IMR-90 (cell line): ENCODE measurements at regions not wholly inside any gene's neighbourhood (a gene's known extent, or its start where the extent isn't known, plus 50 kb on each side); places are given as distances from the start of the nearest gene placed in this dataset.

Experiments
- ATAC-seq: fragments of 200-7000 bp; cut with Tn5 transposase; 2 replicates; pipeline ENCODE4 v1.9.1; 2020; ENCODE audit warnings: low read depth, mild to moderate bottlenecking, moderate library complexity
- BruUV-seq: library from RNA; stranded (reverse); fragments of 400-500 nt; replicated peaks from 2 replicates; lab custom pipeline; 2021; lab: Mats Ljungman, UMichigan
- CTCF ChIA-PET: fragments of 300-600 bp; formaldehyde crosslinking; extraction: SDS; loops from one replicate; lab custom pipeline; 2021; ENCODE audit warnings: antibody characterized with exemption; lab: Yijun Ruan, JAX
- POLR2A ChIA-PET: fragments of 300-600 bp; sonication (Branson Sonifier 250); formaldehyde crosslinking; loops from one replicate; lab custom pipeline; 2022; ENCODE audit warnings: antibody characterized with exemption; ENCODE audit not compliant: unreplicated experiment; lab: Charles Lee
- DNase-seq: peaks from one replicate; pipeline ENCODE4 v3.0.0; 2013
- H2AFZ ChIP-seq: replicated peaks from 2 replicates; pipeline ENCODE3; 2013; ENCODE audit warnings: low read length, mild to moderate bottlenecking; ENCODE audit not compliant: poor library complexity
- H2AK5ac ChIP-seq: 2 replicates; pipeline ENCODE4 v1.6.1; 2013; ENCODE audit warnings: low read depth, low read length, inconsistent platforms
- H2AK9ac ChIP-seq: replicated peaks from 2 replicates; pipeline ENCODE3; 2013; ENCODE audit warnings: mild to moderate bottlenecking, low read depth, low read length, moderate library complexity; ENCODE audit not compliant: poor library complexity
- H2BK120ac ChIP-seq: 2 replicates; pipeline ENCODE4 v1.6.1; 2013; ENCODE audit warnings: low read depth, low read length, inconsistent platforms
- H2BK15ac ChIP-seq: 3 replicates; pipeline ENCODE4 v1.6.1; 2013; ENCODE audit warnings: low read depth, low read length, inconsistent platforms
- H2BK20ac ChIP-seq: 2 replicates; pipeline ENCODE4 v1.6.1; 2013; ENCODE audit warnings: low read depth, mild to moderate bottlenecking, inconsistent platforms, low read length, moderate library complexity
- H2BK5ac ChIP-seq: 2 replicates; pipeline ENCODE4 v1.6.1; 2013; ENCODE audit warnings: mild to moderate bottlenecking, low read depth, low read length, inconsistent platforms; ENCODE audit not compliant: poor library complexity, severe bottlenecking
- H3K14ac ChIP-seq: replicated peaks from 2 replicates; pipeline ENCODE4 v1.6.1; 2013; ENCODE audit warnings: low read depth, low read length, inconsistent platforms
- H3K18ac ChIP-seq: 2 replicates; pipeline ENCODE4 v1.6.1; 2013; ENCODE audit warnings: low read depth, low read length, control low read depth
- H3K23ac ChIP-seq: 2 replicates; pipeline ENCODE4 v1.6.1; 2013; ENCODE audit warnings: low read depth, low read length, inconsistent platforms
- H3K27ac ChIP-seq: 2 replicates; pipeline ENCODE4 v1.5.1; 2013; ENCODE audit warnings: mild to moderate bottlenecking, control low read depth, low read length; ENCODE audit not compliant: insufficient read depth
- H3K27me3 ChIP-seq: 2 replicates; pipeline ENCODE4 v1.6.1; 2013; ENCODE audit warnings: low read length; ENCODE audit not compliant: control insufficient read depth, insufficient read depth
- H3K36me3 ChIP-seq: 2 replicates; pipeline ENCODE4 v1.6.1; 2013; ENCODE audit warnings: low read length, mixed read lengths; ENCODE audit not compliant: control insufficient read depth, insufficient read depth
- H3K4ac ChIP-seq: 2 replicates; pipeline ENCODE4 v1.6.1; 2013; ENCODE audit warnings: low read depth, low read length, inconsistent platforms
- H3K4me1 ChIP-seq: 2 replicates; pipeline ENCODE4 v1.6.1; 2013; ENCODE audit warnings: low read length, mixed read lengths; ENCODE audit not compliant: control insufficient read depth, insufficient read depth
- H3K4me2 ChIP-seq: 2 replicates; pipeline ENCODE4 v1.6.1; 2013; ENCODE audit warnings: low read depth, mild to moderate bottlenecking, control low read depth, low read length, moderate library complexity
- H3K4me3 ChIP-seq: 2 replicates; pipeline ENCODE4 v1.5.1; 2013; ENCODE audit warnings: low read depth, mild to moderate bottlenecking, control low read depth, low read length, moderate library complexity; ENCODE audit not compliant: insufficient read depth
- H3K56ac ChIP-seq: 2 replicates; pipeline ENCODE4 v1.6.1; 2013; ENCODE audit warnings: low read length, inconsistent platforms; ENCODE audit not compliant: insufficient read depth; ENCODE audit errors: extremely low read depth
- H3K79me1 ChIP-seq, 2 experiments: 2 replicates each; pipeline ENCODE4 v1.6.1; 2013; ENCODE audit warnings: low read length in 2 of 2, inconsistent platforms in 1 of 2, low read depth in 1 of 2
- H3K9ac ChIP-seq: 2 replicates; pipeline ENCODE4 v1.6.1; 2013; ENCODE audit warnings: low read depth, low read length, control low read depth
- H3K9me1 ChIP-seq: 2 replicates; pipeline ENCODE4 v1.6.1; 2013; ENCODE audit warnings: low read length, inconsistent platforms; ENCODE audit not compliant: insufficient read depth
- H3K9me3 ChIP-seq: 2 replicates; pipeline ENCODE4 v1.6.1; 2013; ENCODE audit warnings: low read length; ENCODE audit not compliant: control insufficient read depth, insufficient read depth
- H4K20me1 ChIP-seq: 2 replicates; pipeline ENCODE4 v1.6.1; 2013; ENCODE audit warnings: low read length, inconsistent platforms; ENCODE audit not compliant: insufficient read depth
- H4K5ac ChIP-seq: 2 replicates; pipeline ENCODE4 v1.6.1; 2013; ENCODE audit warnings: mild to moderate bottlenecking, low read depth, low read length, control low read depth
- H4K8ac ChIP-seq, 2 experiments: 2 replicates each; pipeline ENCODE4 v1.6.1; 2013; ENCODE audit warnings: low read depth in 2 of 2, low read length in 2 of 2, control low read depth in 1 of 2, inconsistent platforms in 1 of 2
- H4K91ac ChIP-seq: 2 replicates; pipeline ENCODE4 v1.6.1; 2013; ENCODE audit warnings: low read depth, low read length, inconsistent platforms; ENCODE audit not compliant: insufficient read depth
- CHD1 ChIP-seq: IDR thresholded peaks from 2 replicates; pipeline ENCODE4 v1.6.1; 2012; ENCODE audit warnings: low read depth, low read length, improper control_type of control experiment
- FOS ChIP-seq: fragments of 150-350 bp; IDR thresholded peaks from 2 replicates; pipeline ENCODE4 v1.6.1; 2016; ENCODE audit warnings: low read depth, low read length
- POLR2A ChIP-seq: IDR thresholded peaks from 2 replicates; pipeline ENCODE4 v1.6.1; 2012; ENCODE audit warnings: mild to moderate bottlenecking, low read depth, low read length
- RFX5 ChIP-seq: IDR thresholded peaks from 2 replicates; pipeline ENCODE4 v1.8.0; 2012; ENCODE audit warnings: low read depth, mild to moderate bottlenecking, low read length, moderate library complexity
- WGBS, 2 experiments: methylation state at CpG; one replicate each; pipeline versions ENCODE4 v1.1.5 to v1.1.7; 2013; ENCODE audit warnings: missing lambda C conversion rate in 2 of 2; ENCODE audit not compliant: insufficient read length in 1 of 2; ENCODE audit errors: extremely low coverage in 2 of 2; 5-methylcytosine and 5-hydroxymethylcytosine counted together
- dilution Hi-C: fragments of 300-500 bp; cut with HindIII; formaldehyde crosslinking; loops from one replicate; pipeline ENCODE4 v1.14.3; 2018; ENCODE audit warnings: low sequenced_read_pairs; ENCODE audit not compliant: unreplicated experiment
- in situ Hi-C: fragments of 300-500 bp; cut with MboI; formaldehyde crosslinking; loops from 3 replicates; pipeline ENCODE4 v1.14.3; 2019; ENCODE audit warnings: low sequenced_read_pairs, inconsistent platforms, mixed read lengths
- intact Hi-C: fragments of 100-400 bp; cut with micrococcal nuclease; formaldehyde crosslinking; loops from 2 replicates; pipeline ENCODE4 v1.10.0; 2022
- TF ChIP-seq, protein P1 (sequence below): fragments of 150-350 bp; IDR thresholded peaks from 2 replicates; pipeline ENCODE4 v1.6.1; 2016; ENCODE audit warnings: low read depth, mild to moderate bottlenecking, low read length, moderate library complexity, borderline replicate concordance

DNA sequence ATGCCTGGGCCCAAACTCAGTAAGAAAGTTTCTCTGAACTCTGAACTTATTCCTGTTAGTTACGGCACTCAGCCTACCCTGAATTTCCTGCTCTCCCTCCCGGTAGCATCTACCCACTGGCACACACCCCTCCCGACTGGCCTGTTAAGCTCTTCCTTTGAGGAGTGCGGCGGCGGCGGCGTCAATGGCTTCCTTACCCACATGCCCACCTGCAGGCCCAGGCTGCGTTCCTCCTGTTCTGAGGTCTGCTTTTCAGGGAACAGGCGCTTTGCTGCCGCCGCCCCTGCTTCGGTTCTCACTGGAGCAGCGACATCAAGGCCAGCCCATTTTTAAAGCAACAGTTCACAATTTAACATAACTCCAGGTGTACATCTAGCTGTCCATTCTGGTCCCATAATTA is 432.4 kb downstream of the DCDC2C start:
- no peak overlapping the region for H2BK120ac ChIP-seq
- H3K18ac ChIP-seq, result no peak overlapping the region
- no peak overlapping the region for H3K23ac ChIP-seq
- no peak overlapping the region for H3K9ac ChIP-seq
- in situ Hi-C loops (no loop called here), dilution Hi-C loops (no loop called here), intact Hi-C loops (loop anchor here (1.0 kb wide), 1 partner anchor 13 kb away; no protein-coding TSS in a partner anchor)
- no peak overlapping the region for H2BK5ac ChIP-seq
- H3K79me1 ChIP-seq, result no peaks in the 10 kb centered on the region
- H2AK5ac ChIP-seq, result no peak overlapping the region
- peaks cover 21% of the 10 kb centered on the region for H3K9me3 ChIP-seq
- no peaks in the 10 kb centered on the region for H3K9me1 ChIP-seq
- H3K4me1 ChIP-seq, result no peaks in the 10 kb centered on the region
- H3K4ac ChIP-seq, result no peak overlapping the region
- POLR2A ChIA-PET, result no interaction called here
- CTCF ChIA-PET, result no interaction called here
- no peak overlapping the region for H4K91ac ChIP-seq
- no peak overlapping the region for H4K8ac ChIP-seq
- no peak overlapping the region for H3K27ac ChIP-seq
- H2AFZ ChIP-seq, result no peak overlapping the region
- H2BK15ac ChIP-seq, result no peak overlapping the region
- H4K20me1 ChIP-seq, result no peaks in the 10 kb centered on the region
- H2AK9ac ChIP-seq, result no peak overlapping the region
- WGBS, 2 experiments, result 82% methylated on average over 6 of the region's 14 CpGs; no CpG with 5 or more reads in 1 of the 2 experiments
- DNase-seq (no peak), ATAC-seq (no peak)
- H2BK20ac ChIP-seq, result no peak overlapping the region
- no peak overlapping the region for H3K4me2 ChIP-seq
- BruUV-seq, result no TSS peak
- no peak overlapping the region for H3K4me3 ChIP-seq
- TF ChIP-seq RFX5 (no peak), FOS (no peak), POLR2A (no peak), CHD1 (no peak)
- TF ChIP-seq, protein P1, sequence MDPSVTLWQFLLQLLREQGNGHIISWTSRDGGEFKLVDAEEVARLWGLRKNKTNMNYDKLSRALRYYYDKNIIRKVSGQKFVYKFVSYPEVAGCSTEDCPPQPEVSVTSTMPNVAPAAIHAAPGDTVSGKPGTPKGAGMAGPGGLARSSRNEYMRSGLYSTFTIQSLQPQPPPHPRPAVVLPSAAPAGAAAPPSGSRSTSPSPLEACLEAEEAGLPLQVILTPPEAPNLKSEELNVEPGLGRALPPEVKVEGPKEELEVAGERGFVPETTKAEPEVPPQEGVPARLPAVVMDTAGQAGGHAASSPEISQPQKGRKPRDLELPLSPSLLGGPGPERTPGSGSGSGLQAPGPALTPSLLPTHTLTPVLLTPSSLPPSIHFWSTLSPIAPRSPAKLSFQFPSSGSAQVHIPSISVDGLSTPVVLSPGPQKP, result no peak
- H3K14ac ChIP-seq, result no peak overlapping the region
- no peak overlapping the region for H3K56ac ChIP-seq
- H4K5ac ChIP-seq, result no peak overlapping the region
- no peaks in the 10 kb centered on the region for H3K27me3 ChIP-seq
- H3K36me3 ChIP-seq, result no peaks in the 10 kb centered on the region
